ENCODE measurements at regions not wholly inside any gene's neighbourhood (a gene's known extent, or its start where the extent isn't known, plus 50 kb on each side); places are given as distances from the start of the nearest gene placed in this dataset.

DNA sequence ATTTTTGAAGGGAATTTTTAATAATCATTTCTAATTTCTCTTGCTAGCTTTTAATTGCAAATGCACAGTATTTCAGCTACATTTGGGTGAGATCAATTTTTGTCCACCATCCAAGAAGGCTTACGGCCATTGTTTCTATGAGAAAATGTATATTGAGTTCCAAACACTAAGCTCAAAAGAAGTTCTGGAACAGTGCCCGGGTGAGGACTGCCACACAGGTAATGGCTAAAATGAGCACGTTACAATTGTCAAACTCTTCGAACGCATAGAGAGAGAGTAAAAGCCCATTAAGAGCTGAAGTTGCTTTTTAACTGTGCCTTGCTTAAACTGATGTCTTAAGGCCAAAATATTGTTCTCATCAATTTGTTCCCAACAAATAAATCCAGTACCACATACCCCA is 755.0 kb downstream of the DIAPH3 start:
- TF ChIP-seq CTCF (IDR thresholded peaks at IDR 0.05; ENCODE audit: insufficient read depth, low read length) = no peak
- no peak for TF ChIP-seq SPI1 (IDR thresholded peaks at IDR 0.05; ENCODE audit: borderline replicate concordance, low read depth)
- TF ChIP-seq, protein P1, sequence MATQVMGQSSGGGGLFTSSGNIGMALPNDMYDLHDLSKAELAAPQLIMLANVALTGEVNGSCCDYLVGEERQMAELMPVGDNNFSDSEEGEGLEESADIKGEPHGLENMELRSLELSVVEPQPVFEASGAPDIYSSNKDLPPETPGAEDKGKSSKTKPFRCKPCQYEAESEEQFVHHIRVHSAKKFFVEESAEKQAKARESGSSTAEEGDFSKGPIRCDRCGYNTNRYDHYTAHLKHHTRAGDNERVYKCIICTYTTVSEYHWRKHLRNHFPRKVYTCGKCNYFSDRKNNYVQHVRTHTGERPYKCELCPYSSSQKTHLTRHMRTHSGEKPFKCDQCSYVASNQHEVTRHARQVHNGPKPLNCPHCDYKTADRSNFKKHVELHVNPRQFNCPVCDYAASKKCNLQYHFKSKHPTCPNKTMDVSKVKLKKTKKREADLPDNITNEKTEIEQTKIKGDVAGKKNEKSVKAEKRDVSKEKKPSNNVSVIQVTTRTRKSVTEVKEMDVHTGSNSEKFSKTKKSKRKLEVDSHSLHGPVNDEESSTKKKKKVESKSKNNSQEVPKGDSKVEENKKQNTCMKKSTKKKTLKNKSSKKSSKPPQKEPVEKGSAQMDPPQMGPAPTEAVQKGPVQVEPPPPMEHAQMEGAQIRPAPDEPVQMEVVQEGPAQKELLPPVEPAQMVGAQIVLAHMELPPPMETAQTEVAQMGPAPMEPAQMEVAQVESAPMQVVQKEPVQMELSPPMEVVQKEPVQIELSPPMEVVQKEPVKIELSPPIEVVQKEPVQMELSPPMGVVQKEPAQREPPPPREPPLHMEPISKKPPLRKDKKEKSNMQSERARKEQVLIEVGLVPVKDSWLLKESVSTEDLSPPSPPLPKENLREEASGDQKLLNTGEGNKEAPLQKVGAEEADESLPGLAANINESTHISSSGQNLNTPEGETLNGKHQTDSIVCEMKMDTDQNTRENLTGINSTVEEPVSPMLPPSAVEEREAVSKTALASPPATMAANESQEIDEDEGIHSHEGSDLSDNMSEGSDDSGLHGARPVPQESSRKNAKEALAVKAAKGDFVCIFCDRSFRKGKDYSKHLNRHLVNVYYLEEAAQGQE (IDR thresholded peaks at IDR 0.05; ENCODE audit: insufficient replicate concordance, low read depth) = no peak
- no peak for TF ChIP-seq POLR2AphosphoS5 (IDR thresholded peaks at IDR 0.05; ENCODE audit: low read depth)
- no peak for TF ChIP-seq GABPA (IDR thresholded peaks at IDR 0.05; ENCODE audit: low read depth)
- Histone ChIP-seq H3K27me3 (ENCODE audit: insufficient read depth, poor library complexity, severe bottlenecking) (no peaks in the 10 kb centered on the region), H3K27ac (replicated peaks) (no peak overlapping the region), H3K4me3 (replicated peaks; ENCODE audit: insufficient read depth, low read length) (no peak overlapping the region)
- no peak for DNase-seq (ENCODE audit: low read depth in 1 of 2, low spot score in 1 of 2)

DNA sequence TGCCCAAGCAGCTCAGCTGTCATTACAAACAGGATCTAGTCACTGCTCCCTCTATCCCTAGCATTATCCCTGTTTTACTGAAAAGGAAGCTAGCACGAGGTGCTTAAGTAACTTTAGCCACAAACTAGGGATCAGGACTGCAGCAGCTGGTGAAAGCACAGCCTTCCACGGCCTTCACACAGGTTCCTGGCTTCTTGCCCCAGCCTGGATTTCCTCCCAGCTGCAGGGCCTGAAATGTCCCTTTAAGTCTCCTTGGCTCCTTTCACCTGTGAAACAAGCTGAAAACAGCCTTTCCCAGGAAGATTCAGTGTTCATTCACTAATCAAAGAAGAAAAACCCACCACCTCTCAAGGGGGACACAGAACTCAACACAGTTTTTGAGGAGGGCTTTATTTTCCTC is 754.5 kb downstream of the DIAPH3 start:
- H3K4me3 ChIP-seq (replicated peaks; ENCODE audit: insufficient read depth, low read length) = no peak overlapping the region
- no peaks in the 10 kb centered on the region for H3K27me3 ChIP-seq (ENCODE audit: insufficient read depth, poor library complexity, severe bottlenecking)
- DNase-seq (ENCODE audit: low read depth in 1 of 2, low spot score in 1 of 2) = no peak
- no peak overlapping the region for H3K27ac ChIP-seq (replicated peaks)
- no peak for TF ChIP-seq POLR2AphosphoS5 (IDR thresholded peaks at IDR 0.05; ENCODE audit: low read depth)
- TF ChIP-seq, protein P1 (IDR thresholded peaks at IDR 0.05; ENCODE audit: insufficient replicate concordance, low read depth) = no peak
- TF ChIP-seq CTCF (IDR thresholded peaks at IDR 0.05; ENCODE audit: insufficient read depth, low read length) = no peak

GRCh38 chr13:59409634-59410200 is 754.0 kb downstream of the DIAPH3 start:
- Histone ChIP-seq H3K27ac (replicated peaks) (no peak overlapping the region), H3K4me3 (replicated peaks; ENCODE audit: insufficient read depth, low read length) (no peak overlapping the region), H3K27me3 (ENCODE audit: insufficient read depth, poor library complexity, severe bottlenecking) (no peaks in the 10 kb centered on the region)
- no peak for DNase-seq (ENCODE audit: low read depth in 1 of 2, low spot score in 1 of 2)
- TF ChIP-seq SPI1 (IDR thresholded peaks at IDR 0.05; ENCODE audit: borderline replicate concordance, low read depth) (no peak), POLR2AphosphoS5 (IDR thresholded peaks at IDR 0.05; ENCODE audit: low read depth) (no peak), CTCF (IDR thresholded peaks at IDR 0.05; ENCODE audit: insufficient read depth, low read length) (no peak), GABPA (IDR thresholded peaks at IDR 0.05; ENCODE audit: low read depth) (no peak)
- TF ChIP-seq, protein P1 (IDR thresholded peaks at IDR 0.05; ENCODE audit: insufficient replicate concordance, low read depth) = no peak

Measured in HL-60 (cell line).